ENCODE measurements at regions not wholly inside any gene's neighbourhood (a gene's known extent, or its start where the extent isn't known, plus 50 kb on each side); places are given as distances from the start of the nearest gene placed in this dataset.

DNA sequence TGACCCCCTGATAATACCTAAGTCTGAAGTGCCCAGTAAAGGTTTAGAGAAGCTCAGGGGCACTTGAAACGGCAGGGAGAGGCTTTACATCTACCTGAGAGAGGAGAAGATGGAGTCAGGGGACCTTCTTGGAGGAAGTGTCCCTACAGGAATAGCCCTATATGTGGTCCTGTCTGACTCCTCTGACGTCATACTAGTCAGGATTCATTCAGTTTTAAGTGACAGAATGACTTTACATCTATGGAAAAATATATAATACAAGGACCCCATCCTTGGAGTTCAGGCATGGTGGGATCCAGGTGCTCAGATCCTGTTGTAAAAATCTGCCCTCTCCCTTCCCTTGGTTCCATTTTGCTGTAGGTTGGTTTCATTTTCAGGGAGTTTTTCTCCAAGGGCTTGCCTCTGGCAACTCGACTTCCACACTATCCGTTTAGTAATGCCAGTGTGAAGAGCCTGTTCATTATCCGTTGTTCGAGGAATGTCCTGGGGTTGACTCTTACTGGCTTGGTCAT, 205.6 kb downstream of the IRF8 start:
- no peak for DNase-seq
- Mint-ChIP-seq H3K27ac (ENCODE audit: unreplicated experiment) (no peak overlapping the region), H3K9me3 (ENCODE audit: unreplicated experiment) (no peaks in the 10 kb centered on the region), H3K4me1 (ENCODE audit: low read depth, unreplicated experiment) (no peaks in the 10 kb centered on the region), H3K4me3 (ENCODE audit: unreplicated experiment) (no peak overlapping the region), H3K36me3 (ENCODE audit: unreplicated experiment) (no peaks in the 10 kb centered on the region), H3K27me3 (ENCODE audit: unreplicated experiment) (peaks cover 2% of the 10 kb centered on the region)
- TF ChIP-seq, protein P1, sequence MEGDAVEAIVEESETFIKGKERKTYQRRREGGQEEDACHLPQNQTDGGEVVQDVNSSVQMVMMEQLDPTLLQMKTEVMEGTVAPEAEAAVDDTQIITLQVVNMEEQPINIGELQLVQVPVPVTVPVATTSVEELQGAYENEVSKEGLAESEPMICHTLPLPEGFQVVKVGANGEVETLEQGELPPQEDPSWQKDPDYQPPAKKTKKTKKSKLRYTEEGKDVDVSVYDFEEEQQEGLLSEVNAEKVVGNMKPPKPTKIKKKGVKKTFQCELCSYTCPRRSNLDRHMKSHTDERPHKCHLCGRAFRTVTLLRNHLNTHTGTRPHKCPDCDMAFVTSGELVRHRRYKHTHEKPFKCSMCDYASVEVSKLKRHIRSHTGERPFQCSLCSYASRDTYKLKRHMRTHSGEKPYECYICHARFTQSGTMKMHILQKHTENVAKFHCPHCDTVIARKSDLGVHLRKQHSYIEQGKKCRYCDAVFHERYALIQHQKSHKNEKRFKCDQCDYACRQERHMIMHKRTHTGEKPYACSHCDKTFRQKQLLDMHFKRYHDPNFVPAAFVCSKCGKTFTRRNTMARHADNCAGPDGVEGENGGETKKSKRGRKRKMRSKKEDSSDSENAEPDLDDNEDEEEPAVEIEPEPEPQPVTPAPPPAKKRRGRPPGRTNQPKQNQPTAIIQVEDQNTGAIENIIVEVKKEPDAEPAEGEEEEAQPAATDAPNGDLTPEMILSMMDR (IDR thresholded peaks at IDR 0.05; ENCODE audit: partially characterized antibody, unreplicated experiment) = no peak

DNA sequence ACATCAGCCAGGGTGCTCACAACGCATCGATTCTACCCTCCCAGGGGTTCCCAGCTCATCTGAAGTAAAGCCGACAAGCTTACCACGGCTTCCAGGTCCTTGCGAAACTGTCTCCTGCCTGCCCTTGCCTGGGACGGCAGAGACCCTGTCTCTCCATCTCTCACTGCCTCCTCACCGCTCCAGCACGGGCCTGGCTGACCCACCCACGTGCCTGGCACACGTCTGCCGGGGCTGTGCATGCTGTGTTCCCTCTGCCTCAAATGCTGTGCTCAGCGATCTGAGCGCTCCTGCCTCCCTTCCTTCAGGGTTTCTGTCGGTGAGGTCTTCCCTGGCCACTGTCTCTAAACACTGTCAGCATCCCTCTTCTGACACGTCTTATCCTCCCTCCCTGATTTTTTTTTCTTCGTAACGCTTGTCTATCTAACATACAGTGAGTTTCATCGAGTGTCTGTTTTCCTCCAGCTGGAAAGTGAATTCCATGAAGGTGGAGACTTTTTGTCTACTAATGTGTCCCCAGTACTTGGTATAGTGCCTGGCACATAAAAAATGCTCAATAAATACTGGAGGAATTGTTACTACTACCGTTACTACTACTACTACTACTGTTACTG, 208.4 kb downstream of the IRF8 start:
- peaks cover 1% of the 10 kb centered on the region for H3K27me3 Mint-ChIP-seq (ENCODE audit: unreplicated experiment)
- no peak overlapping the region for H3K27ac Mint-ChIP-seq (ENCODE audit: unreplicated experiment)
- H3K4me1 Mint-ChIP-seq (ENCODE audit: low read depth, unreplicated experiment) = no peaks in the 10 kb centered on the region
- no peak overlapping the region for H3K4me3 Mint-ChIP-seq (ENCODE audit: unreplicated experiment)
- no peak for DNase-seq
- TF ChIP-seq, protein P1 (IDR thresholded peaks at IDR 0.05; ENCODE audit: partially characterized antibody, unreplicated experiment) = no peak
- no peaks in the 10 kb centered on the region for H3K36me3 Mint-ChIP-seq (ENCODE audit: unreplicated experiment)
- no peaks in the 10 kb centered on the region for H3K9me3 Mint-ChIP-seq (ENCODE audit: unreplicated experiment)

DNA sequence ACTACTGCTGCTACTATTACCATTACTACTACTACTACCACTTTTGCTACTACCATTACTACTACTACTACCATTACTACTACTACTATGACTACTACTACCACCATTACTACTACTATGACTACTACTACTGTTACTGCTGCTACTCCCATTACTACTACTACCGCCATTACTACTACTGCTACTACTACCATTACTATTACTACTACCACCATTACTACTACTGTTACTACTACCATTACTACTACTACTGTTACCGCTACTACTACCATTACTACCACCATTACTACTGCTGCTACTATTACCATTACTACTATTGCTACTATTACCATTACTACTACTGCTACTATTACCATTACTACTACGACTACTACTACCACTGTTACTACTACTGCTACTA, 209.1 kb downstream of the IRF8 start:
- no peak for DNase-seq
- TF ChIP-seq, protein P1 (IDR thresholded peaks at IDR 0.05; ENCODE audit: partially characterized antibody, unreplicated experiment) = no peak
- Mint-ChIP-seq H3K36me3 (ENCODE audit: unreplicated experiment) (no peaks in the 10 kb centered on the region), H3K4me3 (ENCODE audit: unreplicated experiment) (no peak overlapping the region), H3K9me3 (ENCODE audit: unreplicated experiment) (no peaks in the 10 kb centered on the region), H3K4me1 (ENCODE audit: low read depth, unreplicated experiment) (no peaks in the 10 kb centered on the region), H3K27me3 (ENCODE audit: unreplicated experiment) (peaks cover 4% of the 10 kb centered on the region), H3K27ac (ENCODE audit: unreplicated experiment) (no peak overlapping the region)

DNA sequence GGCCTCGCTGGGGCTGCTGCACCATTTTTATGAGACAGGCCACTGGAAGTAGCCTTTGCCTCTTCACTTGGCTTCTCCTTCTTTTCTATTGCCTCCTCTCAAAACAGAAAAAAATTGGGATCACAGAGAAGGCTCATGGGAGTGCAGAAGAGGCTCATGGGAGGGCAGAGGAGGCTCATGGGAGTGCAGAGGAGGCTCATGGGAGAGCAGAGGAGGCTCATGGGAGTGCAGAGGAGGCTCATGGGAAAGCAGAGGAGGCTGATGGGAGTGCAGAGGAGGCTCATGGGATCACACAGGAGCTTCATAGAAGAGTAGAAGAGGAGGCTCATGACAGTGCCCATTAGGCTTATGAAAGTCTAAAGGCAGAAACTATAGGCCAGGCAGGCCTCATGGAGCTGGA, 211.2 kb downstream of the IRF8 start:
- Mint-ChIP-seq H3K4me3 (ENCODE audit: unreplicated experiment) (no peak overlapping the region), H3K36me3 (ENCODE audit: unreplicated experiment) (no peaks in the 10 kb centered on the region), H3K9me3 (ENCODE audit: unreplicated experiment) (peaks cover 2% of the 10 kb centered on the region), H3K27me3 (ENCODE audit: unreplicated experiment) (peaks cover 4% of the 10 kb centered on the region), H3K4me1 (ENCODE audit: low read depth, unreplicated experiment) (no peaks in the 10 kb centered on the region), H3K27ac (ENCODE audit: unreplicated experiment) (no peak overlapping the region)
- DNase-seq = no peak
- TF ChIP-seq, protein P1 (IDR thresholded peaks at IDR 0.05; ENCODE audit: partially characterized antibody, unreplicated experiment) = no peak

DNA sequence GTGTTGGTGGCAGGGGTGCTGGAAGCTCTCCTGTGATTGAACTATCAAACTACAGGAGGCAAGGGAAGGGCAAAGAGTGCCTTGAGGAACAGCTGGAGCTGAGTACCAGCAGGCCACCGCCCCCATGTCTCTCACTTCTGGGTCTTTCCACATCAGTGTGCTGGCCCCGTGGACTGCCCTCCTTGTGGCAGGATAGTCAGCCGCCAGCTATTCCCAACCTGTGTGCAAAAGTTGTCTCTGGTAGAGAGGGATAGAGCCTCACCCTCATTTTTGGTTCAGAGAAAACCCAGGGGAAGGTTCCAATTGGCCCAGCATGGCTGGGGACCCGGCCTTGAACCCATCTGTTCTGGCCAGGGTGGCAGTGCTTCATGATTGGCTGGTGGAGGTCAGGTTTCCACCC, 211.8 kb downstream of the IRF8 start:
- TF ChIP-seq, protein P1 (IDR thresholded peaks at IDR 0.05; ENCODE audit: partially characterized antibody, unreplicated experiment) = no peak
- Mint-ChIP-seq H3K27ac (ENCODE audit: unreplicated experiment) (no peak overlapping the region), H3K9me3 (ENCODE audit: unreplicated experiment) (peaks cover 2% of the 10 kb centered on the region), H3K36me3 (ENCODE audit: unreplicated experiment) (no peaks in the 10 kb centered on the region), H3K27me3 (ENCODE audit: unreplicated experiment) (peaks cover 4% of the 10 kb centered on the region), H3K4me3 (ENCODE audit: unreplicated experiment) (no peak overlapping the region), H3K4me1 (ENCODE audit: low read depth, unreplicated experiment) (no peaks in the 10 kb centered on the region)
- DNase-seq = no peak

Data from glutamatergic neuron (in vitro differentiated cells).